Medulla oblongata (tissue), 1 donor: ENCODE measurements at regions not wholly inside any gene's neighbourhood (a gene's known extent, or its start where the extent isn't known, plus 50 kb on each side); places are given as distances from the start of the nearest gene placed in this dataset.
"Not testable (repeated sequence)": the region's sequence is repeated elsewhere in the genome, so short reads cannot be mapped to it uniquely, and the experiment has no call there.

Experiments
- DNase-seq: peaks from one replicate; pipeline ENCODE4 v3.0.0-alpha.2; 2015; ENCODE audit errors: extremely low spot score

DNA sequence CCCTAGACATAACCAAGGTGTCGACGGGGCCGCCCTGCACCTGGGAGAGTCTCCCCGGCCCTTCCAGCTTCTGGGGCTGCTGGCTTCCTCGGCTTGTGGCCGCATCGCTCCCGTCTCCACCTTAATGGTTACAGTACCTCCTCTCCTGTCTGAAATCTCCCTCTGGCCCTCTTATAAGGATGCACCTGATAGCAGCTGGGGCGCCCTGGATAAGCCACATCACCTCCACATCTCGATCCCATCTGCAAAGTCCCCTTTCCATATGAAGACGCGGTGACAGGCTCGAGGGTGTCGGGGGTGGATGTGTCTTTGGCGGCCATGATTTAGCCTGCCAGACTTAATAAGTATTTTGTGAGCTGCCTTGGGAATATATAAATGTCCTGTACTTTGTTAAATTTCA, 169.0 kb downstream of the NPIPB11 start:
- DNase-seq = not testable (repeated sequence)

DNA sequence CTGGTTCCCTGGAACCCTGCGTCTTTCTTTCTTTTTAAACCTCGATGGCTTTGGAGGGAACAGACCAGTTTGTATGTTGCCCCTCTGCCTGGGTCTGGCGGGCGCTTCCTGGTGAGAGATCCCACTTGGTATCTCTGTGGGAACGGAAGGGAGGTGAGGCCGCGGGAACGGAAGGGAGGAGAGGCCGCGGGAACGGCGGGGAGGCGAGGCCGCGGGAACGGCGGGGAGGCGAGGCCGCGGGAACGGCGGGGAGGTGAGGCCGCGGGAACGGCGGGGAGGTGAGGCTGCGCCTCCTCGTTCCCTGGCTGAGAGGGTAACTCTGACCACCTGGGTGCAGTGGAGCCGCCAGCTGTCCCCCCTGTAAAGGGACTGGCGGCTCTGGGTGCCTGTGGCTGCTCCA, 169.5 kb downstream of the NPIPB11 start:
- not testable (repeated sequence) for DNase-seq

DNA sequence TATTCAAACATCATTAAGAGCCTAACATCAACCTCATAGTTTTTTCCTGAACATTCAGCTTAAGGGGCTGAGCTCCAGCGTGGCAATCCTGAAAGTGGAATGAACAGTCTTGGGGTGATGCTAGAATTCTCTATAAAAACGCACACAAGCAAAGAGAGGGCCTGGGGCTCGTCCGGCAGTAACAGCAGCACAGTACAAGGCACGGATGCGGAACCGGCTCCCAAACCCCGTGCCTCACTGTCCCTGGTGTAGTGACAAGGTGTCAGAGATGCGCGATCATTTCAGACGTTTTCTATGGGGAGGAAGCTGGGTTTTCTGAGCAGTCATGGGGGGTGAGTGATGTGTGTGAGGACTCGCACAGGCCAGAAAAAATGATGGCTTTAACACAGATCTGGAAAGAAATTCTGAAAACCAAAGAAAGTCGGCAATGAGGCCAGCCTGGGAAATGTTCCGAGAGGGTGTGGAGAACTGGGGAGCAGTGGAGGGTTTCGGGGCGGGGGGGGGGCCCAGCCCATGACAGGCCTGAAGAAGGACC, 170.6 kb downstream of the NPIPB11 start:
- not testable (repeated sequence) for DNase-seq

DNA sequence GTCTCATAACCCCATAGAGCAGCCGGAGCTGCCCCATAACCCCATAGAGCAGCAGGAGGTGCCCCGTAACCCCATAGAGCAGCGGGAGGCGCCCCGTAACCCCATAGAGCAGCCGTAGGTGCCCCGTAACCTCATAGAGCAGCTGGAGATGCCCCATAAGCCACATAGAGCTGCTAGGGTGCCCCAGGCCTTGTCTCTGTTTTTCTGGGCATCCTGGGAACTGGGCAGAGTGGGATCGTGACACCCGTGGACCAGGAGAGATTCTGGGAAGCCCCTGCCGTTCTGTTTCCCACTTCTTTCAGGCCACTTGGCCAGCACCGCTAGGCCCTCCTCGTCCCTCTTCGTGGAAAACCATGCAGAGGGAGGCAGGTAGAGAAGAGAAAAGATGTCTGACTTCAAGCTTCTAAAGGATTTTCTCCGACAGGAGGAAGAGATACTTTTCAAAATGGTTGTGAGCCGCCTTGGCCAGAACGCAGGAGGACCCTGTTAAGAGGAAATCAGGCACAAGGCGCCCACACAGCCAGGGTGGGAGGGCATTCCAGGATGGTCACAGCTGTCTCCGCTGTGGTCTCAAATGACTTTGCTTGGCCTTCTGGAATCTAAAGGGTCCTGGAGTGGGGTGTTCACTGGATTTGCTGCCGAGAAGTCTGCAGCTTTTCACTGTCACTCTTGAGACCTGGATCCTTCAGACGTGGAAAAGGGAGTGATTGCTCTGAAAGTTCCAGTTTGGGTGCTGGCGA, 171.8 kb downstream of the NPIPB11 start:
- not testable (repeated sequence) for DNase-seq

DNA sequence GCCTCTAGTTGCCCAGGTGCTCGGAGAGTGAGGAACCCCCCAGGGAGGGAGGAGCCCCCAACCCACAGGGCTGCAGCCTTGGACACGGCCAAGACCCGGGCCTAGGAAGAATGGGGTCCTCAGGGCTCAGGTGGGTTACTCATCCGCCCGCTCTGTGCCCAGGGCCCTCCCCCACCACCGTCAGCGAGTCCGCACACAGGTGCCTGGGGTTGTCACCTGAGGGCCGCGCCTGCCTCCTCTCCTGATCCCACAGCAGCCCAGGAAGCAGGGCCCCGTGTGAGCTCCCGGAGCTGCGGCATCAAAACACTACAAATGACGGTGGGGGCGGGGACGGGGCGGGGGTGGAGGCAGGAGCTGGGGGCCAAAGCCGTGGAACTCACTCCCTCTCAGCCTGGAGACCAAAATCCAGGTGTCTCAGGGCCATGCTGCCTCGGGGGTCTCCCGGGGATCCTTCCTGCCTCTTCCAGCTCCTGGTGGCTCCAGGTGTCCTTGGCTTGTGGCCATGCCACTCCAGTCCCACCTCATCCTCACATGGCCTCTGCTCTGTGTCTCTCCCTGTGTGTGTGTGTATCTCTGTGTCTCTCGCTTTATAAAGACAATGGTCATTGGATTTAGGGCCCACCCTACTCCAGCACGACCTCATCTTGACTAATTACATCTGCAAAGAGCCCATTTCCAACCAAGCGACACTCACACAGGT, 172.7 kb downstream of the NPIPB11 start:
- not testable (repeated sequence) for DNase-seq

DNA sequence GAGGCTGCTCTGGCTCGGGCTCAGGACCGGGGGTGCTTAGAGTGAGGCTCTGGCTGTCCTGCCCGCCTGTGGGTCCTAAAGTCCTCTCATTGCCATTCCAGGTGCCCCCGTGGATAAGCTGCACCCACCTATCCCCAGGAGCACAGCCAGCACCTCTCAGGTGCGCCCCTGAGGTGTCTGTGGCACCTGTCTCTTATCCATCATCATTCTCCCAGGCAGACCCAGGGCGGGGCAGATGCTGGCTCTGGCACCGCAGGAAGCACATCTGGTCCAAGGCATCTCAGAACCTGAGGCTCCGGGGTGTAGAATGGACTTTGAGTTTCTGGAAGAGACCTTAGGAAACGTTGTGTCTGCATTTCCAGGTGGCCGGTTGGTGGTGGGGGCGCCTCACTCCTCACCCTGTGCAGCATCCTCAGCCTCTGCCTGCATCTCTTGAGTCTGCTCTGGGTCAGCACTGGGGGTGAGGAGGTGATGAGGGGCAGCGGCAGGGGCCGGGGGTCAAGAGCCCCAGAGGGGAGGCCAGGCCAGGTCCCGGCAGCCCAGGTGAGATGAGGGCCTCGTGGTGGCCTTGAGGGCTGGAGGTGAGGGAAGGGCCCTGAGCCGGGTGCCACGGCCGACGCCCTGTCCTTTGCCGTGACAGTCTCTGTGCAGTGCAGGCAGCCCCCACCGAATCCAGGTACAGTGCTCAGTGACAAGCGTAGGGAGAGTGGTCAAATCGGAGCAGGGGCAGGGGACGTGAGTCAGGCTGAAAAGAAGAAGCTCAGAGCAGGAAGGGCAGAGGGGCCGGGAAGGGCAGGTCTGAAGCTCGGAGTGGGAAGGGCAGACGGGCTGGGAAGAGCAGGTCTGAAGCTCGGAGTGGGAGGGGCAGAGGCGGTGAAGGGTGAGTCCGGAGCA, 173.5 kb downstream of the NPIPB11 start:
- DNase-seq = no peak

DNA sequence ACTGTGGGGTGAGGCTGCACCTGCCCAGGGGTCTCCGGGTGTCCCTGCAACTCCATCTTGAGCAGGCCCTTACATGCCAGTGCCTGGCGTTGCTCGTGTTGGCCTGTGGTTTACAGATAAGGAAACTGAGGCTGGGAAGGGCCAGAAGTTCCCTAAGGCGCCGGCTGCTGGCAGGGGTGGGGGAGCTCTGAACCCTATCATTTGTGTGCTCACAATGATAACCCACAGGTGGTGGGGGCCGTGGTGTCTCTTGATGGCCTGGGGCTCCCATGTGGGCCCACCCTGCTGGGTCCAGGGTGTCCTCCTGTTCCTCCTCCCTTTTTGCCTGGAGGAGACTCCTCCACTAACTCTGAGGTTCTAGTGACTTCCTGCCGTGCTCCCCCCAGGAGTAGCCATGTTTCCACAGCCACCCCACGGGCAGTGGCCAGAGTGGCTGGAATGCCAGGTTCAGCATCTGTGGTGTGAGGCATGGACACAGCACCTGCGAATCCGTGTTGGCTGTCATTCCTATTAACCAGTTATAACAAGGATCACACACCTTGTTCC, 174.3 kb downstream of the NPIPB11 start:
- not testable (repeated sequence) for DNase-seq

DNA sequence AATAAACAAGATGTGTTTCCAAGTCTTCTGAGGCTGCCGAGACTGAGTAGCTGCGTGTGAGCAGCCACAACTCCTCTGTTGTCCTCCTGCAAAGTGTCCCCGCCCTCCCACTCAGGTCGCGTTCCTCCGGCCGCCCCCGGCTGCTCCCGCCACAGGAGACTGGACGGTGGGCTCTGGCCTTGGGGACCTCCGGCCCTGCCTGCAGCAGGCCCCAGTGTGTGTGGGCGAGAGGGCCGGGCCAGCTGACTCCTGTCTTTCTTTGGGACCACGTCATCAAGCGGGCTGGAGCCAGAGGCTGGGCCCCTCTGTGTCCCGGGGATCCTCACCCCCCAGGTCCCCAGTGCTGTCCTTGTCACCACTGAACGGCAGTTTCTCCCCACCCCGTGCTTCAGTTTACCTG, 175.3 kb downstream of the NPIPB11 start:
- no peak for DNase-seq

DNA sequence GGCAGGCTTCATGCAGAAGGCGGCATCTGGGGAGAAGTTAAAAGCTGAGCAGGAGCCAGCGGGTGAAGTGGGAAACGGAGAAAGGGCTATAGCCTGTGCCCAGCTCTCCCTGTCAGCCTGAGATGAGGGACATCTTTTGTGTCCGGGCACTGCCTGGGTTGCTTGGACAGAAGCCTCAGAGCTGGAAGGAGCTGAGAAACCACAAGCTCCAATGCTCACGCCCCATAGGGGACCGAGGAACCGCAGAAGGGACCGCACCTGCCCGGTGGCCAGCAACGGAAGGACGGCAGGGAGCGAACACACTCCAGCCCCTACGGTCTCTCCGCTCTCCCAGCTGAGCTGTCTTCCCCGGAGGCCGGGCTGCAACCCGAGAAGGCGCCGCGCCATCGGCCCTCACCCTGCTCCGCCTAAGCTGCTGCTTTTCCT, 175.8 kb downstream of the NPIPB11 start:
- no peak for DNase-seq

DNA sequence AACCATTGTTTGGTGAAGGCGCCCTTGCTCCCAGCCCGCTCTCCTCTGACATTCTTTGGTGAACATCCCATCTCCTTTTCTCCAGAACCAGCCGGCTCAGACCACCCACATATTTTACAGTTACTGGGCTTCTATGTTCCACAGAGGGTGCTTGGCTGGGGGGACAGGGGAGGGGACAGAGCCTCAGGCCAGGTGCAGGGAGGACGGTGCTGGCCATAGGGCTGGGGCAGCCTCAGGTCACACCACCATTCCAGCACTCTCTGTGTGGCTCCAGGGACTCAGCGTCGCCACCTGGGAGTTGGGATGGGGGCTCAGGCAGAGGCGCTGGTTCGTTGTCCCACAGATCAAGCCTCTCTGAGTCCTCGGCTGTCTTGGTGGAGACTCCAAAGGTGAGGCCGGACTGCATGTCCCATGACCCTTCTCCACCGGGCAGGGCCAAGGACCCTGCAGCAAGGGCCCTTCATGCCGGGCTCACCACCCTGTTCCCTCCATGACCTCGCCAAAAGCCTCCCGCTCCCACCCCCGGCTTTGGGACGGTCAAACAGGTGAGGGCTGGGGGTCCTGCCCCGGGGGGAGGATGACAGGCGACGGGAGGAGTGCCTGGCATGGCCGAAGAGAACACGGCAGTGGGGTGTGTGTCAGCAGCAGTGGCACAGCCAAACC, 176.4 kb downstream of the NPIPB11 start:
- not testable (repeated sequence) for DNase-seq

DNA sequence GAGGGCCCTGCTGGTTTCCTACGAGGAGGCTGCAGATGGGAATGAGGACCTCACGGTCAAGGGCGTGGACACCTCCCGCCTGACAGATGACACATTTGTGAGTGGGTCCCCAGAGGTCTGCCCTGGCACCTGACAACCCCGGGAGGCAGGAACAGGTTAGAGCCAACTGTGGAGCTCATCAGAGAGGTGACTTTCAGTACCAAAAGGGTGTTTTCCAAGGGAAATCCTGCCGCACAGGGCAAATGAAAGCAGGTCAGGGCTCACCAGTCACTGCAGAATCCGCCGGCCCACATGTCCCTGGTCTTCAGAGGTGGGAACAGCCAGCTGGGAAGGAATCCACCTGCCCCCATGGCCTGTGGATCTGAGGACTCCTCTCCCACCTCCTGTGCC, 176.9 kb downstream of the NPIPB11 start:
- DNase-seq = not testable (repeated sequence)

DNA sequence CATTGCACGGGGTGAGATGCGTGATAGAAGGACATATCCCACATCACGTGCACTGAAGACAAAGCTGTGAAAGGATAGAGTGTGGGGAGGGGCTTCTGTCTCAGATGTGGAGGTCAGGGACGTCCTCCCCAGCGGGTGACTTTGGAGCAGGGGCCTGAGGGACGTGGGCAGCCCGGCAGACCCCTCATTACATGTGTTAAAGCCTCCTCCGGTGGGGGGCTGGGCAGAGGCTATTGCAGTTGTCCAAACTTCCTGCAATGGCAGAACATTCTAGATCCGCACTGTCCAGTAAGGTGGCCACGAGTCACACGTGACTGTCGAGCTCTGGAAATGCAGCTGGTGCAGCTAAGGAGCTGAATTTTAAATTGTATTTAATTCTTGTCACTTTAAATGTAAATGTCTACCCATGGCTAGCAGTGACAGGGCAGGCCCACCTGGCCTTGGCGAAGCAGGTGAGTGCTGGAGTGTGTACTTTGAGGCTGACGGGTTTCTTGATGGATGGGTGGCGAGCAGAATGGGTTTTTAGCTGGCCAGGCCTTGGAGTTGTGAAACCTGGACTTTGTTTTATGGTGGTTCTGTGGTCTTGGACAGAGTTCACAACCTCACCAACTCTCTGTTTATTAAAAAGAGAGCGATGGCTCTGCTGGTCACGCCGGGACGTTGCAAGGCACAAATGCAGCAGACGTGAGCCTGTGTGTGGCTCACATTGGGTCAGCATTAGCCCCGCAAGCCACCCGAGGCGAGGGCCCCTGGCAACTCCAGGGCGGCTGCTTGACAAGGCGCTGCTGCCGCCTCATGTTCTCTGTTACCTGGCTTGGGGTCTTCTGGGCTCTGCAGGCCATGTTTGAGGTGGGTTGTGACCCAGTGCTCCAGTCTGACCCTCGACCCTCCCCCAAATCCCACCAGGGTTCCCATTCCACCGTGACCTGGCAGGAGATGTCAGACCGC, 177.6 kb downstream of the NPIPB11 start:
- not testable (repeated sequence) for DNase-seq

DNA sequence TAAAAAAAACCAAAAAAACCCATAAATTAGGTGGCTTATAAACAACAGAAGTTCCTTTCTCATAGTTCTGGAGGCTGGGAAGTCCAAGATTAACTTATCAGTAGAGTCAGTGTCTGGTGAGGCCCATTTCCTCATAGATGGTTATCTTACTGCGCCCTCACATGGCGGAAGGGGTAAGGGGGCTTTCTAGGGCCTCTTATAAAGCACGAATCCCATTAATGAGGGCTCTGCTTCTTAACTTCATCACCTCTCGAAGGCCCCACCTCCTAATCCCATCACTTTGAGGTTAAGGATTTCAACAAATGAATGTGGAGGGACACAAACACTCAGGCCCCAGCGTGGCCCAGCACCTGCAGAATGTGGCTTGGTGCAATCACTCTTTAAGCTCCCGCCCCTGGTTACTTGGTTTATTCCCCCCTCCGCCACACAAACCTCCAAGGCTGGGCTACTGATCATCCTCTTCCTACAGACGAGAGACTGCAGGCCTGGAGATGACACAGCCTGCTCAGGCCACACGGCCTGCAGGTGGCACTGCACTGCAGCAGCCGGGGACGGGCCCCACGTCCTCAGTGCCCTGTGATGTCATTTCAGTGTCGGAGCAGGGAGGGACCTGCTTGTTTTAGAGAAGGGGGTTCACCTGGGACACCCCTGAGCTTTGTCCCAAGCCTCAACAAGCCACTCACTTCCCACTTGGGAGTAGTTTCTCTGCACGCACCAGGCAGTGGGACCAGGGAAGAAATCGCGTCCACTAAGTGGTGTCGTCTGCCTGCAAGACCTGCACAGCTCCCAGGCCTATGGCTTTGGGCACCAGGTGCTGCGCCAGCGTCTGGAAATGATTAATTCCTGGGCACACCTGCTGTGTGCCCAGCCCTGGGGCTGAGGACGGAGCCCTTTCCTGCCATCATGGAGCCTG, 178.5 kb downstream of the NPIPB11 start:
- DNase-seq = peak; percentile 64

DNA sequence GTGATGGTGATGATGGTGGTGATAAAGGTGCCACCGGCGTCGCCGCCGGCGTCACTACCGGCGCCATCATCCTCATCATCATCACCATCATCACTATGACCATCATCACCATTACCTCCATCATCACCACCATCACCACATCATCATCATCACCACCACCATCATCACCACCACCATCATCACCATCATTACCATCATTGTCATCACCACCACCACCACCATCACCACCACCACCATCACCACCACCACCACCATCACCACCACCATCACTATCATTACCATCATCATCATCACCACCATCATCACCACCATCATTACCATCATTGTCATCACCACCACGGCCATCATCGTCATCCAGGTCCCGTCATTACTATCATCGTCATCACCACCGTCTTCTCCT, 179.7 kb downstream of the NPIPB11 start:
- DNase-seq = no peak

DNA sequence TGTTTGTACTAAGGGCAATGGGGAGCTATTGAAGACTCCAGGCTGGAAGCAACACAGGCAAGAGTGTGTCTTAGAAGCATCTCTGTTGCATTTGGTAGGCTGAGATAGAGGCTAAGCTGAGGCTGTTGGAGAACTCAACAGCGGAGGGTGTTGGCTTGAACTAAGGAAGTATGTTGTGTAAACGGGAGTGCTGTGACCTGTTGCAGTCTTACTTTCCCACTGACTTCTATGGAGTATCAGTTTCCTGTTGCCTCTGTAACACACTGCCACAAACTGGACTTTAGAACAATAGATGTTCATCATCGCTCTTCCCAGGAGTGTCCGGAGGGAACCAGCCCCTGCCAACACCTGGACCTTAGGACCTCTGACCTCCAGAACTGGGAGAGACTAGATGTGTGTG, 181.8 kb downstream of the NPIPB11 start:
- not testable (repeated sequence) for DNase-seq

DNA sequence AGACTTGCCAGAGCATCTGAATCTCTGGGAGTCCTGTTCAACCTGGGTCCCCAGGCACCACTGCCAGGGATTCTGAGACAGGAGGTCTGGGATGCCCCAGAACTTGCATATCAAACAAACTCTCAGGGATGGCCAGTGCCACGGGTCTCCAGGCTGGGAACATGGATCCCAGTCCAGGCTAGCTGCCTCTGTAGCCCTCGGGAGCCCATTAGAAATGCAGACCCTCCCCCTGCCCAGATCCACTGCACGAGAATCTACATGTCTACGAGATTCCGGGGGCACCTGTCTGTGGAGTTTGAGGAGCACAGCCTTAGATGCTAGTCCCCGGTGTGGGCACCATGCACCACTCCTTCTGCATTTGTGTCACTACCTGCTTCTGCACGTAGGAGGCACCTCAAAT, 183.9 kb downstream of the NPIPB11 start:
- not testable (repeated sequence) for DNase-seq

DNA sequence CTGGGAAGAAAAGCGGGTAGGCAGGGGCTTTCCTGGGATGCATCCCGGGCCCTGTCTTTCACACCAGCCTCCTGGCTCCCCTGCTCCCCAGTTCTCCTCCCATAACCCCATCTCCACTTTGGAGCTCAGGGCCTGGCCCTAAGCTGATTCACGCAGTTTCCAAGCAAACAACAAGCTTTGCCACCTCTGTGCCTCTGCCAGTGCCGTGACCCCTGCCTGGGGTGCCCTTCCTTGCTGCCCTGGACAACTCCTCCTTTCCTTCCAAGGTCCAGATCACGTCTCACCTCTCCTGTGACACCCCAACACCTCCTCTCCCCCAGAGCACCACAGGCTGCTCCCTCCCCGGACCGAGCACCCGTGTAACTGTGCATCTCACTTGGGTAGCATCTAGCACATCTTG, 184.5 kb downstream of the NPIPB11 start:
- DNase-seq = not testable (repeated sequence)

DNA sequence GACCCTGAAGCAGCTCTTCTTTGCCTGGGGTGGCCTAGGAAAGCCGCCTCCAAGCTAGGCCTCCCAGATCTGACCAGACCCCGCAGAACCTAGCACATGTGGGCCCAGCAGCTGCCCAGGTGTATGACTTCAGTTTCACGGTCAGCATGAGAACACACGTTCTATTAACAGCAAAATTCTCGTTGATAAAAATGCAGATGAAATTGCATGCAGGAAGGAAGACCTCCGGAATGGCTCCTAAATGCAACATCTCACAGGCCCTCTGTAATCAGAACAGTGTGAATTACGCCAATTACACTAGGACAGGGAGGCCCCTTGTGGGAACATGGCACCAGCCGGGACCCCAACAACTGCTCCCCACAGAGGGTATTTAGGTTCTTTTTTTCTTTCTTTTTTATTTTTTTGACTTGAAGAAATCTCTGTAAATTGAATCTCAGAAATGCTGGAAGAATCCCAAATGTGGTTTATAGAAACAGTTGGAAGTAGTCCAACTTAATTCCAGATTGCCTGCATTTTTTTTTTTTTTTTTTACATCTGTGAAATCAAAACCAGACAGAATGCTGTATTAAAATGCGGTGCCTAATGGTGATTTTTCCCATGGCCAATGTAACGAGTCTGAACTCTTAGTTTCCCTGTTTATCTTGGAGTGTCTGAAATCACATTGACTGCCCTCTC, 185.1 kb downstream of the NPIPB11 start:
- not testable (repeated sequence) for DNase-seq
